Caki2 (cell line): ENCODE measurements at regions not wholly inside any gene's neighbourhood (a gene's known extent, or its start where the extent isn't known, plus 50 kb on each side); places are given as distances from the start of the nearest gene placed in this dataset.

Experiments
- DNase-seq: peaks from one replicate; pipeline ENCODE4 v3.0.0-alpha.2; 2015; ENCODE audit warnings: low read depth
- in situ Hi-C: cut with HindIII; loops from 2 replicates; pipeline ENCODE4 v1.10.0; 2016; ENCODE audit warnings: low sequenced_read_pairs, low pct_unique_long_range_greater_than_20kb, mixed read lengths

- no peak for DNase-seq
- in situ Hi-C loops, result no loop called here
Observed at GRCh38 chr7:84547331-84547730, 352.7 kb upstream of the SEMA3A start.

- in situ Hi-C loops, result no loop called here
- DNase-seq, result no peak
Observed at GRCh38 chr7:84546403-84546802, 351.8 kb upstream of the SEMA3A start.

GRCh38 chr7:84538268-84538667, 343.7 kb upstream of the SEMA3A start:
- in situ Hi-C loops, result no loop called here
- DNase-seq, result no peak

- in situ Hi-C loops, result no loop called here
- peak; percentile 56 for DNase-seq
Observed at GRCh38 chr7:84536271-84536870, 341.8 kb upstream of the SEMA3A start.

GRCh38 chr7:84535580-84536270, 341.1 kb upstream of the SEMA3A start:
- in situ Hi-C loops, result no loop called here
- peak; percentile 41 for DNase-seq

GRCh38 chr7:84533182-84533581, 338.6 kb upstream of the SEMA3A start:
- in situ Hi-C loops, result no loop called here
- DNase-seq, result no peak

- peak; percentile 56 for DNase-seq
- in situ Hi-C loops, result no loop called here
Observed at GRCh38 chr7:84532196-84532595, 337.6 kb upstream of the SEMA3A start.

- DNase-seq, result peak; percentile 85
- in situ Hi-C loops, result no loop called here
Observed at GRCh38 chr7:84529480-84530205, 335.1 kb upstream of the SEMA3A start.

GRCh38 chr7:84528756-84529479, 334.3 kb upstream of the SEMA3A start:
- in situ Hi-C loops, result no loop called here
- no peak for DNase-seq

GRCh38 chr7:84524714-84525694, 330.4 kb upstream of the SEMA3A start:
- in situ Hi-C loops, result no loop called here
- DNase-seq, result no peak

- DNase-seq, result no peak
- in situ Hi-C loops, result no loop called here
Observed at GRCh38 chr7:84513061-84513460, 318.5 kb upstream of the SEMA3A start.

GRCh38 chr7:84512055-84512454, 317.5 kb upstream of the SEMA3A start:
- in situ Hi-C loops, result no loop called here
- DNase-seq, result no peak

- no peak for DNase-seq
- in situ Hi-C loops, result no loop called here
Observed at GRCh38 chr7:84510505-84510904, 315.9 kb upstream of the SEMA3A start.

GRCh38 chr7:84509522-84509921, 314.9 kb upstream of the SEMA3A start:
- in situ Hi-C loops, result no loop called here
- no peak for DNase-seq

GRCh38 chr7:84508606-84509005, 314.0 kb upstream of the SEMA3A start:
- in situ Hi-C loops, result no loop called here
- DNase-seq, result no peak

GRCh38 chr7:84507529-84507928, 312.9 kb upstream of the SEMA3A start:
- in situ Hi-C loops, result no loop called here
- no peak for DNase-seq

GRCh38 chr7:84506151-84506550, 311.6 kb upstream of the SEMA3A start:
- no peak for DNase-seq
- in situ Hi-C loops, result no loop called here

GRCh38 chr7:84502239-84502638, 307.6 kb upstream of the SEMA3A start:
- in situ Hi-C loops, result no loop called here
- DNase-seq, result no peak
